Left lung (tissue), 4 donors: ENCODE measurements at regions not wholly inside any gene's neighbourhood (a gene's known extent, or its start where the extent isn't known, plus 50 kb on each side); places are given as distances from the start of the nearest gene placed in this dataset.

Experiments used
- ATAC-seq: fragments of 200-7000 bp; cut with Tn5 transposase; one replicate; pipeline ENCODE4 v1.9.1; 2020; ENCODE audit warnings: moderate library complexity
- DNase-seq, 4 donors: peaks; one replicate each; pipeline ENCODE4 v3.0.0-alpha.2; 2013 to 2020
- H3K27ac ChIP-seq, 2 donors: fragments of 200-600 bp; sonication (generic) in 1 of 2; one replicate each; pipeline versions ENCODE4 v1.5.0 to v1.8.0; 2020 to 2021
- H3K27me3 ChIP-seq, 2 donors: fragments of 200-600 bp; sonication (generic) in 1 of 2; one replicate each; pipeline versions ENCODE4 v1.5.0 to v1.8.0; 2020 to 2021
- H3K36me3 ChIP-seq, 2 donors: fragments of 200-600 bp; sonication (generic) in 1 of 2; one replicate each; pipeline versions ENCODE4 v1.5.0 to v1.8.0; 2020 to 2021
- H3K4me1 ChIP-seq, 2 donors: fragments of 200-600 bp; one replicate each; pipeline ENCODE4 v1.8.0; 2021
- H3K4me3 ChIP-seq, 2 donors: fragments of 200-600 bp; sonication (generic) in 1 of 2; one replicate each; pipeline versions ENCODE4 v1.5.0 to v1.8.0; 2020 to 2021; ENCODE audit warnings: mild to moderate bottlenecking in 1 of 2
- H3K9me3 ChIP-seq, 2 donors: fragments of 200-600 bp; sonication (generic) in 1 of 2; one replicate each; pipeline versions ENCODE4 v1.5.0 to v1.8.0; 2020 to 2021
- CTCF ChIP-seq, 2 donors: fragments of 200-600 bp; sonication (generic) in 1 of 2; IDR thresholded peaks; one replicate each; pipeline versions ENCODE4 v1.5.0 to v1.8.0; 2021; ENCODE audit warnings: antibody characterized with exemption in 2 of 2
- intact Hi-C, 2 donors: fragments of 100-400 bp; cut with DNase I; formaldehyde crosslinking; loops; one replicate each; pipeline versions ENCODE4 v1.11.2 to v1.14.2; 2022
- donor health status: DM: no; HTN: yes; CAD: no.
- donor health status: DM: no; HTN: no; CAD: no.

GRCh38 chr4:114304567-114304966, 294.0 kb upstream of the UGT8 start:
- Histone ChIP-seq H3K36me3 (no peaks in the 10 kb centered on the region), H3K27ac (no peak overlapping the region)
- intact Hi-C loops = no loop called here

GRCh38 chr4:114306946-114307345, 291.7 kb upstream of the UGT8 start:
- Histone ChIP-seq H3K4me3 (no peak overlapping the region), H3K27ac (no peak overlapping the region), H3K4me1 (no peaks in the 10 kb centered on the region), H3K36me3 (no peaks in the 10 kb centered on the region), H3K9me3 (no peaks in the 10 kb centered on the region), H3K27me3 (no peaks in the 10 kb centered on the region)
- no peak for DNase-seq
- no peak for TF ChIP-seq CTCF (IDR thresholded peaks at IDR 0.05)
- no peak for ATAC-seq
- intact Hi-C loops = no loop called here

More at GRCh38 chr4:114304567-114304966, 294.0 kb upstream of the UGT8 start:
- Histone ChIP-seq H3K27me3 (no peaks in the 10 kb centered on the region), H3K4me3 (no peak overlapping the region), H3K9me3 (no peaks in the 10 kb centered on the region), H3K4me1 (no peaks in the 10 kb centered on the region)
- DNase-seq (no peak), ATAC-seq (no peak)
- TF ChIP-seq CTCF (IDR thresholded peaks at IDR 0.05) = no peak

GRCh38 chr4:114310296-114310925, 288.2 kb upstream of the UGT8 start:
- Histone ChIP-seq H3K27ac (no peak overlapping the region), H3K36me3 (no peaks in the 10 kb centered on the region), H3K9me3 (no peaks in the 10 kb centered on the region), H3K27me3 (no peaks in the 10 kb centered on the region), H3K4me1 (no peaks in the 10 kb centered on the region), H3K4me3 (no peak overlapping the region)
- no peak for DNase-seq
- intact Hi-C loops = no loop called here
- no peak for TF ChIP-seq CTCF (IDR thresholded peaks at IDR 0.05)
- ATAC-seq = no peak

GRCh38 chr4:114311787-114312186, 286.8 kb upstream of the UGT8 start:
- Histone ChIP-seq H3K27ac (no peak overlapping the region), H3K9me3 (no peaks in the 10 kb centered on the region), H3K27me3 (no peaks in the 10 kb centered on the region), H3K36me3 (no peaks in the 10 kb centered on the region), H3K4me1 (no peaks in the 10 kb centered on the region), H3K4me3 (no peak overlapping the region)
- DNase-seq = no peak
- no peak for ATAC-seq
- intact Hi-C loops = no loop called here
- TF ChIP-seq CTCF (IDR thresholded peaks at IDR 0.05) = no peak

- no peak overlapping the region for H3K27ac ChIP-seq
- H3K27me3 ChIP-seq = no peaks in the 10 kb centered on the region
- no peaks in the 10 kb centered on the region for H3K36me3 ChIP-seq
- DNase-seq = no peak
- intact Hi-C loops = no loop called here
- H3K4me1 ChIP-seq = no peaks in the 10 kb centered on the region
- H3K9me3 ChIP-seq = no peaks in the 10 kb centered on the region
- no peak overlapping the region for H3K4me3 ChIP-seq
- no peak for TF ChIP-seq CTCF (IDR thresholded peaks at IDR 0.05)
- no peak for ATAC-seq
Measured at GRCh38 chr4:114312338-114312737, 286.3 kb upstream of the UGT8 start.
